ENCODE measurements at regions not wholly inside any gene's neighbourhood (a gene's known extent, or its start where the extent isn't known, plus 50 kb on each side); places are given as distances from the start of the nearest gene placed in this dataset.

DNA sequence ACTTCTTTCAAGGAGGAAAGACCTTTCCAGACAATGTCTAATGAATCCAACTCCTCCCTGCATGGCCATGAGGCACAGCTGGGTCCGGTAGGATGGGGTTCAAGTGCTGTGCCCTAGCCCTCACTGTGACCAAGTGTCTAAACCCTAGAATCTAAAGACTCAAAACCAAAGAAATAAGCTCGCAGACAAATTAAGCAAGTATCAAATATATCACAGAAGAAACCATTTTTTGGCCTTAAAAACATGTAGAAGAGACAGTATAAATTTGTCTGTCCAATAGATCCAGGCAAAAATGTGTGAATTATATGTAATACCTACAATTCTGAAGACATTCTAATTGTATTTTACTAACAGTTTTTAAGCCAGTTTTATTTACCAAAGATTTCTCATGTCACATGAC, 56.4 kb upstream of the WDR17 start:
- no peak for FAIRE-seq

DNA sequence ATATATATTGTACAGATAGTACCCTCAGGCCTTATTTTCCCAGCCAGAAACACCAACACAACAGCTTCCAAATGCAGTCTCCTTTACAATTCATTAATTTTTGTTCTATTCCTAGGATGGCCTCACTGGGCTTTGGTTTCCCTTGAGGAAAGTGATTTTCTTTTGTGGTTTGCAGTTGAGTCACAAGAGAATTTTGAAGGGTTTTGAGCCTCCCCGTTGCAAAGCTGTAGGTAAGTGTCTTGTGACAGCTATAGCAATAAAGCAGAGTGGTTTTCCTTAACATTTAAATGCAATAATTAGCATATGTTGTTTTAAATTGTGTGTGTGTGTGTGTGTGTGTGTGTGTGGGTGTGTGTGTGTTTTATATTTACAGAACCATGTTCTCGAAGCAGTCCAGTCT, 54.1 kb upstream of the WDR17 start:
- DNase-seq (ENCODE audit: low spot score) (no peak), FAIRE-seq (no peak)

More for the DNA sequence above, 56.4 kb upstream of the WDR17 start:
- no peak for DNase-seq (ENCODE audit: low spot score)

DNA sequence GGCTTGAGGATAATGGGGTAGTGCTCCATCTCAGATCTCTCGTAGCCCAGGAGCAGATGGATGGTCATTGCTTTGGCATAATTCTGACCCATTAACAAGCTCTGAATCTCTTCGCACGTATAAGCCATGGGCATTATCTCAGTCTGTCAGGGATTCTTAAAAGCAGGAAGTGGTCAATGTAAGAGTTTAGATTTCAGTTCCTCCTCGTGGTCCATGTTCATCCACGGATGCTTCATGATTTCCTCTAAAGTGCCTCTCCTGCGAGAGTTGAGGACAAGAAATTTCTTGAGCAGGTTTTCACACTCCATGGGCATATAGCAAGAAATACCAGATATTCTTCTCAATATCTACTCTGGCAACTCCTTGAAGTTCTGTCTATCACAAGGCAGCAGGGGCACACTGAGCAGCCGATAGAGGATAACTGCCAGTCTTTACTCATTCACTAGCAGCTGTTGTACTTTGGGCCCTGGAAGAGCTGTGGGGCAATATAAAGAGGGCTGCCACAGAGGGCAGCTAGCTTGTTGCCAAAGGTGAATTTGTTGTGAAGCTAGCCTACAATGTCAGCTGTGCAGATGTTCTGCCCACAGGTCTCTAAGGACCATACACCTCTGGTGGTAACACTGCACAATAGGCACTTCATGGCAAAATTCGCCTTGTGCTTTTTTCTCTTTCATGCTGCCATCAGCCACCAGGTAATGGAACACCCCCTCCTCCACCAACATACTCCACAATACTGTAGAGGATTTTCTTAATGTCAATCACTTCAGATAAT, 52.0 kb upstream of the WDR17 start:
- DNase-seq (ENCODE audit: low spot score): no peak
- no peak for FAIRE-seq

DNA sequence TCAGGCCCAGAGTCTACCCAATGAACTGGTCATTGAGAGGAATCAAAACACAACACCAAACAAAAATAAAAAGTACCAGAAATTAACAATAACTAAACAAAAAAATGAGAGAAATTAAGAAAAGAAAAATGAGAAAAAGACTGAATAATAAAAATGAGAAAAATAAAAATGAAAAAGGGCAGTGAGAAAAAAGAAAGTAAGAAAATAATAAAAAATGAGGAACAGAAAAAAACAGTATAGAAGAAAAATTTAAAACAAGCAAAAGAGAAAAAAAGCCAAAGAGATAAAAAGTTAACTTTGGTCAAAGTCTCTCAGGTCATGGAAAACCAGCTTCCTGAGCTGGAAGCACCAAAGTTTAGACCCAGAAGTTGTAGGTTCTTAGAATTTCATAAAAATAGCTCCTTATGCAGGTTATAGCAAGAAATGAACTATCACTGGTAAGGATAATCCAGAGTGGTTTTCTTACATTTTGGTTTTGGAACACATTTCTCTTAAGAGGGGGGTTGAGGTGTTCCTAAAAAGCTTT, 51.0 kb upstream of the WDR17 start:
- FAIRE-seq: no peak
- DNase-seq (ENCODE audit: low spot score): no peak
